ENCODE measurements at regions not wholly inside any gene's neighbourhood (a gene's known extent, or its start where the extent isn't known, plus 50 kb on each side); places are given as distances from the start of the nearest gene placed in this dataset.

DNA sequence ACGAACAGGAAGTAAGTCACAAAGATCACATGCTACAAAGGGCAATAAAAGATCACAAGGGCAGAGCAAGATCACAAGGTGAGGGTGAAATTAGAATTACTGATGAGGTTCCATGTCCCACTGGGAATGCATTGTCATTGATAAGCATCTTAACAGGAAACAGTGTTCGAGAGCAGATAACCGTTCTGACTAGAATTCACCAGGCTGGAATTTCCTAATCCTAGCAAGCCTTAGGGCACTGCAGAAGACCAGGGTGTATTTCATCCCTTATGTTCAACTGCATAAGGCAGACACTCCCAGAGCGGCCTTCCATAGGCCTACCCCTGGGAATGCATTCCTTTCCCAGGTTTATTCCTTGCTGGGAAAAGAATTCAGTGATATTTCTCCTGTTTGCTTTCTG lies 980.6 kb upstream of the LCORL start:
- DNase-seq (ENCODE audit: low read depth, low spot score) (no peak), FAIRE-seq (no peak)
- H3K4me2 ChIP-seq (ENCODE audit: insufficient read depth, low read length) = no peak overlapping the region
- dilution Hi-C loops (cut with MboI; ENCODE audit: extremely low pct_ligation_motif_present, low sequenced_read_pairs) = no loop called here
- intact Hi-C loops (cut with micrococcal nuclease) = no loop called here
- CTCF ChIA-PET = no interaction called here
- no peaks in the 10 kb centered on the region for H3K9me3 ChIP-seq (replicated peaks; ENCODE audit: control insufficient read depth, insufficient read depth, low read length)
- POLR2A ChIA-PET = no interaction called here
- BruUV-seq (replicated peaks) = no TSS peak
- H3K4me1 ChIP-seq (ENCODE audit: control insufficient read depth, extremely low read depth, insufficient read depth, low read length) = no peaks in the 10 kb centered on the region
- no peaks in the 10 kb centered on the region for H4K20me1 ChIP-seq (replicated peaks; ENCODE audit: control insufficient read depth, extremely low read depth, insufficient read depth, low read length)
- no peak overlapping the region for H3K27ac ChIP-seq (ENCODE audit: insufficient read depth, low read depth, low read length)
- no peak overlapping the region for H3K9ac ChIP-seq (replicated peaks; ENCODE audit: extremely low read depth, insufficient read depth, low read length)
- H3K27me3 ChIP-seq (ENCODE audit: control insufficient read depth in 2 of 2, insufficient read depth in 2 of 2, low read length in 2 of 2) = no peaks in the 10 kb centered on the region
- H3K36me3 ChIP-seq (ENCODE audit: control insufficient read depth in 2 of 2, extremely low read depth in 1 of 2, insufficient read depth in 2 of 2, low read length in 2 of 2) = no peaks in the 10 kb centered on the region
- TF ChIP-seq EZH2 (IDR thresholded peaks at IDR 0.05; ENCODE audit: borderline replicate concordance, low read depth, low read length, severe bottlenecking) (no peak), JUN (IDR thresholded peaks at IDR 0.05; ENCODE audit: borderline replicate concordance, insufficient read depth, insufficient read length, low read depth) (no peak), MYC (IDR thresholded peaks at IDR 0.05; ENCODE audit: low read depth, low read length) (no peak), FOS (IDR thresholded peaks at IDR 0.05; ENCODE audit: borderline replicate concordance, insufficient read depth, low read length) (no peak), POLR2A (IDR thresholded peaks at IDR 0.05; ENCODE audit: low read depth, low read length) (no peak), GATA2 (IDR thresholded peaks at IDR 0.05; ENCODE audit: insufficient read depth, insufficient read length, low read depth, low read length) (no peak), POLR2AphosphoS5 (IDR thresholded peaks at IDR 0.05; ENCODE audit: insufficient read depth, low read depth, low read length) (no peak)
- TF ChIP-seq, protein P1, sequence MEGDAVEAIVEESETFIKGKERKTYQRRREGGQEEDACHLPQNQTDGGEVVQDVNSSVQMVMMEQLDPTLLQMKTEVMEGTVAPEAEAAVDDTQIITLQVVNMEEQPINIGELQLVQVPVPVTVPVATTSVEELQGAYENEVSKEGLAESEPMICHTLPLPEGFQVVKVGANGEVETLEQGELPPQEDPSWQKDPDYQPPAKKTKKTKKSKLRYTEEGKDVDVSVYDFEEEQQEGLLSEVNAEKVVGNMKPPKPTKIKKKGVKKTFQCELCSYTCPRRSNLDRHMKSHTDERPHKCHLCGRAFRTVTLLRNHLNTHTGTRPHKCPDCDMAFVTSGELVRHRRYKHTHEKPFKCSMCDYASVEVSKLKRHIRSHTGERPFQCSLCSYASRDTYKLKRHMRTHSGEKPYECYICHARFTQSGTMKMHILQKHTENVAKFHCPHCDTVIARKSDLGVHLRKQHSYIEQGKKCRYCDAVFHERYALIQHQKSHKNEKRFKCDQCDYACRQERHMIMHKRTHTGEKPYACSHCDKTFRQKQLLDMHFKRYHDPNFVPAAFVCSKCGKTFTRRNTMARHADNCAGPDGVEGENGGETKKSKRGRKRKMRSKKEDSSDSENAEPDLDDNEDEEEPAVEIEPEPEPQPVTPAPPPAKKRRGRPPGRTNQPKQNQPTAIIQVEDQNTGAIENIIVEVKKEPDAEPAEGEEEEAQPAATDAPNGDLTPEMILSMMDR (IDR thresholded peaks at IDR 0.05; ENCODE audit: extremely low read depth in 1 of 2, insufficient read depth in 1 of 2, low read depth in 1 of 2, low read length in 2 of 2) = no peak
- TF ChIP-seq, protein P2, sequence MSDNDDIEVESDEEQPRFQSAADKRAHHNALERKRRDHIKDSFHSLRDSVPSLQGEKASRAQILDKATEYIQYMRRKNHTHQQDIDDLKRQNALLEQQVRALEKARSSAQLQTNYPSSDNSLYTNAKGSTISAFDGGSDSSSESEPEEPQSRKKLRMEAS (IDR thresholded peaks at IDR 0.05; ENCODE audit: insufficient read depth, insufficient read length) = no peak
- H3K4me3 ChIP-seq (replicated peaks in 1 of 3; ENCODE audit: insufficient read depth in 1 of 3, low read depth in 1 of 3, low read length in 3 of 3) = no peak overlapping the region
- no peaks in the 10 kb centered on the region for H3K79me2 ChIP-seq (ENCODE audit: control insufficient read depth, insufficient read depth, low read length)
- H2AFZ ChIP-seq (ENCODE audit: low read depth, low read length) = no peak overlapping the region
- no peaks in the 10 kb centered on the region for H3K9me1 ChIP-seq (replicated peaks; ENCODE audit: control insufficient read depth, extremely low read depth, insufficient read depth, low read length)

All from endothelial cell of umbilical vein (primary cell).